H1 (cell line): ENCODE measurements at regions not wholly inside any gene's neighbourhood (a gene's known extent, or its start where the extent isn't known, plus 50 kb on each side); places are given as distances from the start of the nearest gene placed in this dataset.

Source experiments
- CTCF ChIA-PET: fragments of 300-600 bp; sonication (Branson Sonifier 250); formaldehyde crosslinking; loops from one replicate; lab custom pipeline; 2021; ENCODE audit not compliant: partially characterized antibody; lab: Charles Lee
- POLR2A ChIA-PET: fragments of 300-600 bp; sonication (Branson Sonifier 250); formaldehyde crosslinking; loops from one replicate; lab custom pipeline; 2021; ENCODE audit warnings: inconsistent platforms; ENCODE audit not compliant: partially characterized antibody; lab: Charles Lee
- DNase-seq, 2 experiments: peaks; one replicate each; pipeline versions ENCODE4 v3.0.0 to v3.0.0-alpha.2; 2010 to 2022; ENCODE audit warnings: low spot score in 2 of 2, low read depth in 1 of 2, mixed read lengths in 1 of 2
- FAIRE-seq: peaks from 2 replicates; lab custom pipeline; 2011; peaks lifted over from hg19 to GRCh38; lab: Jason Lieb, UNC
- H2AFZ ChIP-seq: 2 replicates; pipeline ENCODE4 v1.8.1; 2012; ENCODE audit warnings: low read length, inconsistent platforms
- H2AK5ac ChIP-seq: 2 replicates; pipeline ENCODE4 v1.6.1; 2013; ENCODE audit warnings: low read depth, low read length
- H2BK120ac ChIP-seq: replicated peaks from 2 replicates; pipeline ENCODE3; 2013; ENCODE audit warnings: low read depth, low read length, inconsistent platforms
- H2BK12ac ChIP-seq: 2 replicates; pipeline ENCODE4 v1.6.1; 2013; ENCODE audit warnings: low read depth, low read length
- H2BK15ac ChIP-seq: 2 replicates; pipeline ENCODE4 v1.6.1; 2013; ENCODE audit warnings: low read length
- H2BK20ac ChIP-seq: 2 replicates; pipeline ENCODE4 v1.6.1; 2013; ENCODE audit warnings: low read length
- H2BK5ac ChIP-seq: 2 replicates; pipeline ENCODE4 v1.6.1; 2013; ENCODE audit warnings: low read depth, low read length
- H3K14ac ChIP-seq: 2 replicates; pipeline ENCODE4 v1.6.1; 2013; ENCODE audit warnings: inconsistent platforms; ENCODE audit not compliant: insufficient read length
- H3K18ac ChIP-seq: 2 replicates; pipeline ENCODE4 v1.6.1; 2013; ENCODE audit warnings: low read length; ENCODE audit errors: extremely low read depth
- H3K23ac ChIP-seq: 2 replicates; pipeline ENCODE4 v1.6.1; 2013; ENCODE audit warnings: inconsistent platforms; ENCODE audit not compliant: insufficient read length
- H3K23me2 ChIP-seq: 2 replicates; pipeline ENCODE4 v1.6.1; 2013; ENCODE audit warnings: low read depth, low read length
- H3K27ac ChIP-seq: 2 replicates; pipeline ENCODE4 v1.6.1; 2011; ENCODE audit warnings: low read depth, low read length, inconsistent platforms
- H3K27me3 ChIP-seq, 4 experiments: replicated peaks in 1 of 4; 1 replicate in 1 of 4; 2 replicates in 3 of 4; pipeline versions ENCODE4 v1.6.1 to v1.8.1; 2011 to 2013; ENCODE audit warnings: low read length in 3 of 4, mild to moderate bottlenecking in 3 of 4, inconsistent platforms in 2 of 4, mixed read lengths in 2 of 4, moderate library complexity in 1 of 4; ENCODE audit not compliant: control insufficient read depth in 3 of 4, insufficient read depth in 3 of 4; ENCODE audit errors: extremely low read depth in 1 of 4
- H3K36me3 ChIP-seq, 4 experiments: 2 replicates each; pipeline versions ENCODE4 v1.6.1 to v1.8.1; 2011 to 2013; ENCODE audit warnings: mild to moderate bottlenecking in 4 of 4, low read length in 3 of 4, moderate library complexity in 2 of 4, control low read depth in 1 of 4, inconsistent platforms in 1 of 4; ENCODE audit not compliant: insufficient read depth in 4 of 4, control insufficient read depth in 2 of 4
- H3K4ac ChIP-seq: replicated peaks from 2 replicates; pipeline ENCODE3; 2013; ENCODE audit warnings: low read length, low read depth, mixed read lengths, inconsistent platforms; ENCODE audit not compliant: insufficient read length
- H3K4me1 ChIP-seq, 4 experiments: replicated peaks in 1 of 4; 1 replicate in 1 of 4; 2 replicates in 3 of 4; pipeline versions ENCODE4 v1.6.1 to v1.8.1; 2011 to 2013; ENCODE audit warnings: low read length in 3 of 4, inconsistent platforms in 2 of 4, mixed read lengths in 1 of 4; ENCODE audit not compliant: insufficient read depth in 4 of 4, control insufficient read depth in 3 of 4
- H3K4me2 ChIP-seq, 2 experiments: 2 replicates each; pipeline versions ENCODE4 v1.6.1 to v1.8.1; 2011 to 2013; ENCODE audit warnings: low read depth in 2 of 2, low read length in 2 of 2, control low read depth in 1 of 2, inconsistent platforms in 1 of 2, mild to moderate bottlenecking in 1 of 2; ENCODE audit not compliant: insufficient read depth in 1 of 2
- H3K4me3 ChIP-seq, 4 experiments: fragments of 200-600, 300-600 bp in 1 of 4; sonication (generic), shearing (Covaris generic), sonication (Bioruptor Twin) in 1 of 4; 2 replicates each; pipeline versions ENCODE4 v1.5.1 to v1.8.1; 2011 to 2016; ENCODE audit warnings: low read length in 4 of 4, low read depth in 3 of 4, control low read depth in 2 of 4, inconsistent platforms in 2 of 4, mild to moderate bottlenecking in 2 of 4, mixed read lengths in 1 of 4, moderate library complexity in 1 of 4; ENCODE audit not compliant: insufficient read depth in 2 of 4; ENCODE audit errors: extremely low read depth in 1 of 4
- H3K56ac ChIP-seq: replicated peaks from 2 replicates; pipeline ENCODE3; 2013; ENCODE audit warnings: low read depth, mild to moderate bottlenecking, mixed read lengths, low read length, inconsistent platforms; ENCODE audit not compliant: insufficient read length
- H3K79me1 ChIP-seq: 2 replicates; pipeline ENCODE4 v1.6.1; 2013; ENCODE audit warnings: low read depth, low read length, control low read depth
- H3K79me2 ChIP-seq, 2 experiments: 2 replicates each; pipeline versions ENCODE4 v1.6.1 to v1.8.1; 2012 to 2013; ENCODE audit warnings: low read length in 2 of 2, mild to moderate bottlenecking in 2 of 2, inconsistent platforms in 1 of 2; ENCODE audit not compliant: insufficient read depth in 2 of 2, control insufficient read depth in 1 of 2
- H3K9ac ChIP-seq, 4 experiments: replicated peaks in 1 of 4; 1 replicate in 1 of 4; 2 replicates in 3 of 4; pipeline versions ENCODE4 v1.6.1 to v1.8.1; 2011 to 2013; ENCODE audit warnings: low read depth in 3 of 4, low read length in 3 of 4, control low read depth in 2 of 4, mild to moderate bottlenecking in 2 of 4, moderate library complexity in 2 of 4, inconsistent platforms in 1 of 4; ENCODE audit errors: extremely low read depth in 1 of 4
- H3K9me3 ChIP-seq, 2 experiments: 2 replicates each; pipeline versions ENCODE4 v1.6.1 to v1.8.1; 2012 to 2013; ENCODE audit warnings: mild to moderate bottlenecking in 2 of 2, moderate library complexity in 2 of 2, control low read depth in 1 of 2, inconsistent platforms in 1 of 2, low read depth in 1 of 2, low read length in 1 of 2, mixed read lengths in 1 of 2; ENCODE audit not compliant: insufficient read depth in 2 of 2
- H4K20me1 ChIP-seq, 2 experiments: replicated peaks in 1 of 2; 2 replicates each; pipeline versions ENCODE3 to v1.8.1; 2011 to 2013; ENCODE audit warnings: inconsistent platforms in 2 of 2, low read length in 2 of 2, mild to moderate bottlenecking in 1 of 2; ENCODE audit not compliant: insufficient read depth in 2 of 2, control insufficient read depth in 1 of 2
- H4K5ac ChIP-seq: 2 replicates; pipeline ENCODE4 v1.6.1; 2013; ENCODE audit warnings: low read length, low read depth, mixed read lengths, inconsistent platforms; ENCODE audit not compliant: insufficient read length
- H4K8ac ChIP-seq: 2 replicates; pipeline ENCODE4 v1.8.0; 2013; ENCODE audit warnings: mild to moderate bottlenecking, moderate library complexity, low read length, inconsistent platforms; ENCODE audit not compliant: insufficient read depth; ENCODE audit errors: extremely low read depth
- H4K91ac ChIP-seq: replicated peaks from 2 replicates; pipeline ENCODE3; 2013; ENCODE audit warnings: low read length, mixed read lengths, inconsistent platforms; ENCODE audit not compliant: insufficient read length
- CHD2 ChIP-seq: IDR thresholded peaks from 2 replicates; pipeline ENCODE4 v1.6.1; 2012; ENCODE audit warnings: low read length, improper control_type of control experiment
- CTBP2 ChIP-seq: IDR thresholded peaks from 2 replicates; pipeline ENCODE4 v1.7.0; 2011; ENCODE audit warnings: borderline replicate concordance, mild to moderate bottlenecking, moderate library complexity, mixed read lengths, low read length; ENCODE audit not compliant: insufficient read depth, insufficient read length
- PHF8 ChIP-seq: fragments of 200-600 bp; sonication (generic); conservative IDR thresholded peaks from 2 replicates; pipeline ENCODE4 v1.7.1; 2012; ENCODE audit warnings: low read depth, mild to moderate bottlenecking, inconsistent platforms, low read length, moderate library complexity
- RAD21 ChIP-seq, 2 experiments: IDR thresholded peaks in 1 of 2; conservative IDR thresholded peaks in 1 of 2; 2 replicates each; pipeline ENCODE4 v1.6.1; 2011; ENCODE audit warnings: low read depth in 2 of 2, low read length in 2 of 2, improper control_type of control experiment in 1 of 2, inconsistent platforms in 1 of 2, mild to moderate bottlenecking in 1 of 2, moderate library complexity in 1 of 2
- RFX5 ChIP-seq: IDR thresholded peaks from 2 replicates; pipeline ENCODE4 v1.6.1; 2011; ENCODE audit warnings: low read depth, low read length, improper control_type of control experiment, borderline replicate concordance
- SP2 ChIP-seq: IDR thresholded peaks from 2 replicates; pipeline ENCODE4 v1.6.1; 2012; ENCODE audit warnings: mild to moderate bottlenecking, low read length, inconsistent platforms
- TAF1 ChIP-seq: IDR thresholded peaks from 2 replicates; pipeline ENCODE4 v1.6.1; 2011; ENCODE audit warnings: mild to moderate bottlenecking, low read depth, low read length
- ZNF274 ChIP-seq: IDR thresholded peaks from 2 replicates; pipeline ENCODE4 v1.7.0; 2012; ENCODE audit warnings: low read length, borderline replicate concordance; ENCODE audit errors: extremely low read depth
- WGBS, 2 experiments: shearing (Covaris generic) in 1 of 2; methylation state at CpG; one replicate each; pipeline versions ENCODE4 v1.1.6 to v1.1.7; 2013 to 2015; ENCODE audit warnings: low lambda C conversion rate in 2 of 2, mixed read lengths in 2 of 2, inconsistent platforms in 1 of 2, low coverage in 1 of 2, missing lambda C conversion rate in 1 of 2; ENCODE audit not compliant: insufficient replicate concordance in 2 of 2, insufficient coverage in 1 of 2, insufficient read length in 1 of 2; ENCODE audit errors: extremely low coverage in 1 of 2, missing lambda C conversion rate in 1 of 2; 5-methylcytosine and 5-hydroxymethylcytosine counted together

DNA sequence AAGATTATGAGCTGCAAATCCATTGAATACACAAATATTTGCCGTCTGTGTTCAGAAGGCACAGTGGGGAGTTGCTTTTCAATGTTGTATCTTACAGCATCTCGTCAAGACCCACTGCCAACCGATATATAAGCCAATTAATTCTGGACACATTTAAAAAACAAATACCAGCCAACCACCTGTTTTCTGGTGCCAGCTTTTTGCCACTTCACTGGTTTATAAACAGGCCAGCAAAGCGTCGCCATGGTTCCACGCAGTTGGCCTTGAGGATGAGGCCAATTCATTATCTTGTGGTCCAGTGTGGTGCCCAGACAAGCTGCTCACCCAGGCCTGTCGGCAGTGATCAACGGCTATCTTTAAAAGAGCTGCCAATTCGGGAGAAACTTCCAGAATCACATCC lies 321.0 kb downstream of the TCERG1L start:
- 96% methylated on average over 9 of the region's 9 CpGs; no CpG with 5 or more reads in 1 of the 2 experiments for WGBS, 2 experiments
- Histone ChIP-seq H3K56ac (no peak overlapping the region), H3K4me3 (no peak overlapping the region), H3K4me2 (no peak overlapping the region), H3K27me3 (no peaks in the 10 kb centered on the region), H4K20me1 (no peaks in the 10 kb centered on the region), H3K23ac (no peak overlapping the region), H3K4me1 (no peaks in the 10 kb centered on the region), H3K9ac (no peak overlapping the region), H2BK5ac (no peak overlapping the region), H2BK12ac (no peak overlapping the region), H3K79me1 (no peaks in the 10 kb centered on the region), H4K91ac (no peak overlapping the region), H3K9me3 (no peaks in the 10 kb centered on the region; a peak in 1 of 4 replicates), H3K36me3 (no peaks in the 10 kb centered on the region), H3K4ac (no peak overlapping the region), H4K5ac (no peak overlapping the region), H3K79me2 (no peaks in the 10 kb centered on the region), H2BK15ac (no peak overlapping the region), H2BK120ac (no peak overlapping the region), H3K18ac (no peak overlapping the region), H2BK20ac (no peak overlapping the region), H2AFZ (no peak overlapping the region), H3K27ac (no peak overlapping the region), H3K14ac (no peak overlapping the region), H4K8ac (no peak overlapping the region), H2AK5ac (no peak overlapping the region), H3K23me2 (no peaks in the 10 kb centered on the region)
- POLR2A ChIA-PET = no interaction called here
- FAIRE-seq (no peak), DNase-seq (no peak)
- CTCF ChIA-PET = interaction anchor here (1.1 to 1.5 kb wide), 3 partner anchors 20 to 98 kb away, joined by 3 to 6 read pairs (median 4); no protein-coding TSS in a partner anchor
- TF ChIP-seq PHF8 = no peak
- TF ChIP-seq CTBP2 = no peak
- TF ChIP-seq RAD21 (IDR thresholded peaks at IDR 0.05 in 1 of 2, conservative IDR thresholded peaks at IDR 0.05 in 1 of 2; ENCODE audit: low read depth in 2 of 2, low read length in 2 of 2) = no peak
- TF ChIP-seq ZNF274 = no peak
- no peak for TF ChIP-seq CHD2
- no peak for TF ChIP-seq TAF1
- TF ChIP-seq RFX5 = no peak
- TF ChIP-seq SP2 = no peak
